ENCODE measurements at regions not wholly inside any gene's neighbourhood (a gene's known extent, or its start where the extent isn't known, plus 50 kb on each side); places are given as distances from the start of the nearest gene placed in this dataset.
"Not testable (repeated sequence)": the region's sequence is repeated elsewhere in the genome, so short reads cannot be mapped to it uniquely, and the experiment has no call there.

DNA sequence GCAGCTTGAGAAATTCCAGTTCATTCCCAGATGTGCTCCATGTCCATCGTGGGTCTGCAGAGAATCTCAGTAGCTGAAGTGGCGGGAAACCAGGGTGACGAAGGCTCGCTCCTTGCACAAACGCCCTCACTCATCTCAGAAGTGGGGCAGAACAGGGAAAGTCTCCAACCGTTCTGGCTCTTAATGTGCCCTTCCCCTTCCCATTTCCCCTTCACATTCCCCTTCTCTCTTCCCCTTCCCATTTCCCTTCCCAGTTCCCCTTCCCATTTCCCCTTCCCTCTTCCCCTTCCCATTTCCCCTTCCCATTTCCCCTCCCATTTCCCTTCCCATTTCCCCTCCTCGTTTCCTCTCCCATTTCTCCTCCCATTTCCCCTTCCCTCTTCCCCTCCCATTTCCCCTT lies 108.5 kb downstream of the OLFM1 start:
- DNase-seq (ENCODE audit: low spot score) = not testable (repeated sequence)

DNA sequence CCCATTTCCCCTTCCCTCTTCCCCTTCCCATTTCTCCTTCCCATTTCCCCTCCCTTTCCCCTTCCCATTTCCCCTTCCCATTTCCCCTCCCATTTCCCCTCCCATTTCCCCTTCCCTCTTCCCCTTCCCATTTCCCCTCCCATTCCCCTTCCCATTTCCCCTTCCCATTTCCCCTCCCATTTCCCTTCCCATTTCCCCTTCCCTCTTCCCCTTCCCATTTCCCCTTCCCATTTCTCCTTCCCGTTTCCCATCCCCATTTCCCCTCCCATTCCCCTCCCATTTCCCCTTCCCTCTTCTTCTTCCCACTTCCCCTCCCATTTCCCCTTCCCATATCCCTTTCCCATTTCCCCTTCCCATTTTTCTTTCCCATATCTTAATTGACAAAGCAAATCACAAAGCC lies 109.0 kb downstream of the OLFM1 start:
- no peak for DNase-seq (ENCODE audit: low spot score)

DNA sequence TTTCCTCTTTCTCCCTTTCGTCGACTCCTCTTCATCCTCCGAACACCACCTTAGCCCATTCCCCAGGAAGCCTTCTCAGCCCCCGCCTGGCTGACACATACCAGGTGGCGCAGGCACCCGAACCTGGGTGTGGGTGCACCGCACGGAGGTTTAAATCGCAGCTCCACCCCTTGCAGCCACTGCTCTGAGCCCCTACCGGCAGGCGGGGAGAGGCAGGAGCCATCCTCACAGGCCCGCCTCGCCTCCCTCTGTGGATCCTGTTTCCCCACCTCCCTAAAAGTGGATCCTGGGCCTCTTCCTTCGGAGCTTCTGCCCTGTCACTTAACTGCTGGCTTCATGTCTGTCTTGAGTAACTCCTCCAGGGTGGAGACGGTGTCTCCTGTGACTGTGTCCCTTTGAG lies 110.7 kb downstream of the OLFM1 start:
- DNase-seq (ENCODE audit: low spot score) = no peak

DNA sequence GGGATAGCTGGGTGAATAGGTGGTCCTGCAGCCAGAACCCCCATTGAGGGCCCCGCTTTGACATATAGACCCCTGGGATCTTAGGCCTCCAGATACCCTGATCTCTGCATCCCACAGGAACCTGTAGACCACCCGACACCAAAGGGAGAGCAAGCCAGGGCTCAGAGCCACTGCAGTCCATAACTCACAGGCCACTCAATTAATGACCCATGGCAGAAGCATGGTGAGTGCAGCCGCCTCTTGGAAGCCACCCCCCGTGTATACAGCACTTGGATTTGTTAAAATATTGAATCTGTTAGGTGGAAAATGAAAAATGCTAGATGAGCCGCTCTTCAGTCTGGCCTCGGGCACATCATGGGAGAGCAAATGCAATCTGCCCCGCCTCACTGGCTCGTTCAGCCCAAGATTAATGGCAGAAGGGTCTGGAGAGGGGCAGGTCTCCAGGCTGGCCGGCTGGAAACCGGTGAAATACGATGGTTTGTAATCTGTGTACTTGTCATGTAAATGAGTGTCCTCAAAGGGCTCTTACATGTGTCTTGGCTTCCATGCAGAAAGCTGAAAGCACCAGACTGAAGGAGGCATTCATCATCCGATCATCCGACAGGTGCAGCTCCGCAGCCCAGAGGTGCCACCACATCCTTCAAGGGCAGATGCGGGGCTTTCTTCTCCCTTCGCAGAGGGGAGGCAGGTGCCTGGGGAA lies 111.3 kb downstream of the OLFM1 start:
- DNase-seq (ENCODE audit: low spot score) = no peak

DNA sequence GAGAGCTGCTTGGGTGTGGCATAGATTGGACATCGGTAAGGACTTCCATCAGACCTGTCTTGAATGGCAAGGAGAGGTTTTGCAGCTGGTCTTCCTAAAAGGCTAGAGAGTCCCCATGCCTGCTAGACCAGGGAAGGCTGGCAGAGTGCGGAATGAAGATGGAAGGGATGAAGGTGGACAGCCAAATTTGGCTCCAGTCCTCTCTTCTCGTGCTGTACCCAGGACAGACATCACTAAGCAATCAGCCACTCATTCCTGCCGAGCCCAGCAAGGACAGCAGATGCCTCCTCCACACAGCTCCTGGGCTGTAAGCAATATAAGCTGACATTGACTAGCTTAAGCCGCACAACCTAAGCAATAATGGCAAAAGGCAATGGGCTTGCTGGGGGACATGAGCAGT lies 112.0 kb downstream of the OLFM1 start:
- no peak for DNase-seq (ENCODE audit: low spot score)

DNA sequence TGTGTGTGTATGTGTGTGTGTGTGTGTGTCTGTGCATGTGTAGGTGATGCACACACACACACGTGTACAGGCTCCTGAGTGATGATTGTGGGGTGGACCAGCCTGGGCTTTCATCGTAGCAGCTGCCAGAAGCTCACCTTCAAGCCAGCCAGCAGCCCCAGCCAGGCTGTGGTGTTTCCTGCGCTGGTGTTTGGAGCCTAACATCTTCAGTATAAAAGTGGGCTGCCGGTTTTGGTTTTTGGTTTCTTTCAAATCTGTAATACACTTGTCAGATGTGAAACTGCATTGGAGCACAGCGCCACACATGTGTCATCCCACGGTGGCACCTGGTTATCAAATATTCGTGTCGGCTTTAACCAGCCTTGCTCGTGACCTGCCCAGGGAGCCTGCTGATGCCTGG lies 114.2 kb downstream of the OLFM1 start:
- no peak for DNase-seq (ENCODE audit: low spot score)

DNA sequence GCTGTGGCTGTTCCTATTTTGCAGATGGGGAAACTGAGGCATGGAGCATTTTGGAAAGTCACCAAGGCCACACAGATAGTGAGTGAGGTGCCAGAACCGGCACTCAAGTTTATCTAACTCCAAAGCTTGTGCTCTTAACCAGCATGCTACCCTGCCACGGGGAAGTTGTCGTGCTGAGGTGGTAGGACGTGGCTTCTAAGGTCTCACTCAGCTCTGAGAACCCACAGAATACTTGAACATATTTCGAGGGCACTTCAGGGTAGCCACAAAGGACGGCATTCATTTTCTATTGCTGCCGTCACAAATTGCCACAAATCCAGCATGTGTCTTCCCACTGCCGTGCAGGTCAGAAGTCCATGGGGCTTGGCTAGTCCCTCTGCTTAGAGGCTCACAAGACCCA lies 116.7 kb downstream of the OLFM1 start:
- no peak for DNase-seq (ENCODE audit: low spot score)

DNA sequence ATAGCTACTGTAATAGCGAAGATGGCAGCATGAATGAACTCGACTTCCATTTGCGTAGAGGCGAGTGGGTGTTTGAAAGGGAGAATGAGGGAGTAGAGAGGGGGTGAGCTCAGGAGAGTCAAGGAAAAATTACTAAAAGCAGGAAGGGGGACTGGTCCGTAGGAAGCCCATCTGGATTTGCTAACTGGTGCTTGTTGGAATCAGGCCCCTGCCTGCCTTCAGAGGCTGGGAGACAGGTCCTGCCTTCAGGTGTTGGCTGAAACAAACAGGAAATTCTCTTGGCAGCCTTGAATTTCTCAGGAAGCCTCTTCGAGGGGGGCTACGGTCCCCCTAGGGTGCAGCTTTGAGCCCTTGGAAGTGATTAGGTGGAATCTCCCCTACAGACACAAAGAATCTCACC lies 121.7 kb downstream of the OLFM1 start:
- DNase-seq (ENCODE audit: low spot score) = no peak

DNA sequence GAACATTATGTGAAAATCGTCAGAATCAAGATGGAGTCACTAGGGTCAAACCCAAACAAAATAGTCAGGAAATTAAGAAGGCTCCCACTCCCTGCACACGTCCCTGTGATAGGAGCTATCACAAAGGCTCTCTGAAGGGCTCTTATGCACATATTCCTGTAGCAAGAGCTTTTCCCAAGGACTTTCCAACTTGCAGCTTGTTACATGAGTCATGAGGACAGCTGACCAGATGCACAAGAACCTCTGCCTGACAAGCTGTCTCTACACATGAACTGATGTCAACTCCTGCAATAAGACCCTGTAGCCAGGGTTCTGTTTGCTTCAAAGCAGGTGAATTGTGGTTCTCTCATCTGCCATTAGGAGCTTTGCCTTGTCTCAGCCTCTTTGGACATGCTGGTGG lies 122.4 kb downstream of the OLFM1 start:
- DNase-seq (ENCODE audit: low spot score) = peak; percentile 28

DNA sequence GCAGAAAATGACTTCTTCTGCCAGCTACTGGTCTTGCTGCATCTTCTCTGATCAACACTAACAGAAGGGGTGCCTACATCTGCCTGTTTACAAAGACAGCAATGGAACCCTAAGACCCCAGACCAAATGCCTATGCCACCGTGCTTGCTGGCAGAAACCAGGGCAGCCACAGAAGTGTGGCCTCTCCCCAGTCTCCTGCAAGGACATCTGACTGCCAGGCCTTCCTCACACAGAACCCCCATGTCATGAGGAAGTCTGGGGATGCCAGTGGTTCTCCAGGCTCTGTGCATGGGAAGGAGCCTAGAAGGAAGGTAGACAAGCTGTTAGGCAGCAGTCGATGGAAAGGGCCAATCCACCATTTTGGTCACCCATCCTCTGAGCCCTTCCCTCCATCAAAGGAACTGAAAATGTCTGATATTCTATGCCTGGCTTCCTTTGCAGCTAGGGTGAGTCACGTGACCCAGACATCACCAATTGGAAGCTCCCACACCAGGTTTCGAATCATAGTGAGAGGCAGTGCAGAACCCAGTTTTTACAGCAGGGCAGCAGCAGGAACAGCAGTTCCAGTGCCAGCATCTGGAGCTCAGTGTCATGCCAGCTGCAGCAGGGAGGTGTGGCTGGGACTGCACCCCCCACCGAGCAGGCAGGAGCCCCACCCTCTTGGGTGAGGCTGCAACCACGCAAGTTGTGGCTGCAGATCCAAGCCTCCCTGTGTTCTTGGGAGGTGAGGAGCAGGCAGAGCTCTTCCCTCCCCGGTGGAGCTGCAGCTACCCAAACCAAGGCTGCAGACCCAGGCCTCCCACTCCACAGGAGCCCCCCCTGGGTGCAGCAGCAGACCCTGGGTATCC lies 123.4 kb downstream of the OLFM1 start:
- no peak for DNase-seq (ENCODE audit: low spot score)

DNA sequence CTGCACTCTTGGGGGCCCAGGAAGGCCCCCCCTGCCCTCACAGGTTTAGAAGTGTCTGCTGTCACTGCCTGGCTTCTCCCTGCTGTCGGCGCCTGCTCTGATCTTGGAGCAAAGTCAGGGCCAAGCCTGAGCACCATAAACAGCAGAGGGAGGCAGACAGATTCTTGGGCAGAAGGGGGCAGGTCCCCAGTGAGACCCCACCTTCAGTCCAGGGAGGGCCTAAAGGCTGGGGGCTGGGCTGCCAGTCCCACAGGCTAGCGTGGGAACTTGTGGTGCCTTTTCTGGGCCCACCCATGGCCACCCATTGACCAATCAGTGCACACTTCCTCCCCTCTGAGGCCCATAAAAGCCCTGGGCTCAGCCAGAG lies 124.0 kb downstream of the OLFM1 start:
- DNase-seq (ENCODE audit: low spot score) = no peak

DNA sequence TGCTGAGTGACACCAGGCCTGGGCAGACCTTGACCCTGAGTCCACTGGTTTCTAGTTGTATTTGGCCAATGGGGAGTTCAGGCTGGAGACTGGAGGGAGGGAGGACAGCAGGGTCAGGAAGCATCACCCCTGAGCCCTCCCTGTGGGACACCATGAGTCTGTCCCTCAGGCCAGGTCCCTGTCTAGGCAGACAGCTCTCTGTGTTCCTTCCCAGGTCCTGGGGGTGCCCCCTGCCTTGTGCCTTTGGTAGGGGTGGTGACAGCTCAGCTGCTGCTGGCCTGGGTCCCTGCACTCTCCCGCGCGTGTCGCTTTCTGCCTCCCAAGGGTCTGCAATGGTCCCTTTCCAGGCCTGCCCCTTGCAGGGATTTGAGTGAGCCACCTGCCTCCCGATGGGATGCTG lies 125.5 kb downstream of the OLFM1 start:
- DNase-seq (ENCODE audit: low spot score) = no peak

DNA sequence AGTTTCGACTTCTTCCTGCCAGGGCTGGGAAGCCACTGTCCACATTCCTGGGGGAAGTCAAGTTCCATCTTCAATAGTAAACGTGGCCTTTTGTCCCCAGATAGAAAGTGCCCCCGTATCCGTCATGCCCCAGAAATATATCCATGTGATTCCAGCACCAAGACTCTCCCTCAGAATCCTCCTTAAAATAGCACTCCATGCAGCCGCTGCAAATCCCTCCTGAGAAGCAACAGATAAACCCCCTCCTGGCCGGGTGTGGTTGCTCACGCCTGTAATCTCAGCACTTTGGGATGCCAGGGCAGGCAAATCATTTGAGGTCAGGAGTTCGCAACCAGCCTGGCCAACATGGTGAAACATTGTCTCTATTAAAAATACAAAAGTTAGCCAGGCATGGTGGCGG lies 126.1 kb downstream of the OLFM1 start:
- no peak for DNase-seq (ENCODE audit: low spot score)

DNA sequence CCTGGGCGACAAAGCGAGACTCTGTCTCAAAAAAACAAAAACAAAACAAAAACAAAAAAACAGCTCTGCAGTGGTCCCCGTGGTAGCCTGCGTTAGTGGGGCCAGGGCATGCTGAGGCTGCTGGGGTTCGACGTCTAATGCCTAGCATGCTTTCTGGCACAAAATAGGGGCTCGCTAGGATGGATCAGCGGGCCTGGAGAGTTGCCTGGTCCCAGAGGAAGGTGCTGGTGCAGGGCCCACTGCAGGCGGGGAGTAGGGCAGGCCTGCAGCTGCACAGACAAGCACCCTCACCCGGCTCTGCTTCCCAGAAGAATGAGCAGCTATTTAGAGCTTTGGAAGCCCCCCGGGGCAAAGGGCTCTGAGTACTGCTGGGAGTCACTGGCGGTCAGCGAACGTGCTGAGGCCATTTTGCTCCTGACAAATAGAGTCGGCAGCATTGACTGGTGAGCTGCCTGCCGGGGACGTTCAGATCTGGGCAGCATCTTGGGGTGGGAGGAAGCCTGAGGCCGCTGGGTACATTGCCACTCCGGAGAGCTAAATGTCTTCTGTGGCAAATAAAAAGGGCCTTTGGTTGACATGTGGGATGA lies 126.7 kb downstream of the OLFM1 start:
- no peak for DNase-seq (ENCODE audit: low spot score)

DNA sequence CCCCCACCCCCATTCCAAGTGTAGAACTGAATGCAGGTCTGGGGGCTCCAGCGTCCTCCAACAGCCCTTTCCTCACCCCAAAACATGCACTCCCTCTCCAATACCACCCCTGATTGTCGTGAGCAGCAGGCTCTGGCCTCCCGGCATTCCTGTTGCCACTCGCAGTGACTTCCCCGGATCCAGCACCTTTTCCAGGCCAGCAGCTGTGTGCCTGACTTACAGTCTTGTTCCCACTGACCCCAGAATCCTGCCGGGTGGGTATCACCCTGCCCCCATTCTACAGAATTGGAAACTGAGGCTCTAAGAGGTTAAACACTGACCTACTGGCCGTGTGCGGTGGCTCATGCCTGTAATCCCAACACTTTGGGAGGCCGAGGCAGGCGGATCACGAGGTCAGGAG lies 127.2 kb downstream of the OLFM1 start:
- DNase-seq (ENCODE audit: low spot score) = no peak

DNA sequence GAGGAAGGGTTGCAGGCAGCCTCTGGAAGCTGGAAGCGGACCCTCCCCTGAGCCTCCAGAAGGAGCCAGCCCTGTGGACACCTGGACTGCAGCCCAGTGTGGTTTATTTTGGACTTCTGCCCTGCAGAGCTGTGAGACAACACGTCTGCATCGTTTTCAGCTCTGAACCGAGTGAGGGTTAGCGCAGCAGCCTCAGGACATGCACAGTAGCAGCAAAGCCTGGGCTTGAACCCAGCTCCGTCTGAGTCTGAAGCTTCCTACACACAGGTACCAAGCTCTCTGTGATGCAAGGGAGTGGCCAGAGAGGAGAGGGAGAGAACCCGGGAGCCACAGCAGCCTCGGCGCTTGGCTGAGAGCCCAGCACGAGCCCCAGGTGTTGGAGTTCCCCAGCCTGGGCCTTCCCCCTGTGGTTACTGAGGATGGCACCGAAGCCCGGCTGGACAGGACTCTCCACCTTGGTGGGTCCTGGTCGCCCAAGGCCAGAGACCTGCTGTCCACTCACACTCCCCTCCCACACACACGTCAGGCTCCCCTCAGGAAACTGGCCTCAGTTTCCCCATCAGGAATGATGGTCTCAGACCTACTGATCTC lies 128.2 kb downstream of the OLFM1 start:
- peak; percentile 57 for DNase-seq (ENCODE audit: low spot score)

DNA sequence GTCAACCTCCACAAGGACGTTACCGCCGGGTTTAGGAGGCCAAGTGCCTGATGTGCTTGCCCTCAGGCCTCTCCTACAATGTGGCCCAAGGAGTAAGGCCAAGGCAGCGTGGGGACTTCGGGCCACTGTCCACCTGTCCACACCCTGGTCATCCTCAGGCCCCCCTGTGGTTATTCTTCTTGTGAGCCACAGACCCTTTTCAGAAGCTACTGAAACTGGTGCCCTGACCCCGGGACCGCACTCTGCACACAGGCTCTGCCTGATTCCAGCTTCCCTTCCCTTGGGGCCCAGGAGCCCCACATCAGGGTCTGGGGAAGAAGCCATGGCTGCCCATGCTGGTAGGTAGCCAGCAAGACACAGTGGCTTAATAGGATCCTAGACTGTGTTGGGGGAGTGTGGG lies 128.8 kb downstream of the OLFM1 start:
- no peak for DNase-seq (ENCODE audit: low spot score)

DNA sequence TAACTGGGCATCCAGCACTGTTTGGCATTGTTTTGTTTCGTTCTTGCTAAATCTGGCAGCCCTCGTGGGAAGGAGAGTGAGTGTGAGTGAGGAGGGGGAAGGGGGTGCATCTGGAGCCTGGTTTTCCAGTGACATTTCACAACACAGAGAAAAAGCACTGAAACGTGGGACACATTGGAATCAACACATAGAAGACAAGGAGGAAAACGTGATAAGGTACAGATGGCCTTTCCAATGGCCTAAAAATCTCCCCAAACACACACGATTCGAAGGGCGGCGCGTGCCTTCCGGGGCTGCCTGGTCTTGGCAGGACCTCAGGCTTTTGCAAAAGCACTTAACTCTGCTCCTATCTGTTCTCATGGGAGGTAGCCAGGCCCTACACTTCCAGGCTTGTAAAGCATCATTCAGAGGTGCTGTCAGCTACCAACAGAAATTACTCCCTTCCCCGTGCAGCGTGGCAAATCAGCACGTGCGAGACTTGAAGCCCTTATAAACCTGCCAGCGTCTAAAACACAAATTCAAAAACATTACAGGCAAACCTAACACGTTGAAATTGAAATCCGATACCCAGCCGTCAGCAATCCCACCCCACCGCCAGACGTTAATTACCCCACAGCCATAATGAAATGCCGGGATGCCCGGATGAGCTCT lies 129.4 kb downstream of the OLFM1 start:
- DNase-seq (ENCODE audit: low spot score) = no peak

DNA sequence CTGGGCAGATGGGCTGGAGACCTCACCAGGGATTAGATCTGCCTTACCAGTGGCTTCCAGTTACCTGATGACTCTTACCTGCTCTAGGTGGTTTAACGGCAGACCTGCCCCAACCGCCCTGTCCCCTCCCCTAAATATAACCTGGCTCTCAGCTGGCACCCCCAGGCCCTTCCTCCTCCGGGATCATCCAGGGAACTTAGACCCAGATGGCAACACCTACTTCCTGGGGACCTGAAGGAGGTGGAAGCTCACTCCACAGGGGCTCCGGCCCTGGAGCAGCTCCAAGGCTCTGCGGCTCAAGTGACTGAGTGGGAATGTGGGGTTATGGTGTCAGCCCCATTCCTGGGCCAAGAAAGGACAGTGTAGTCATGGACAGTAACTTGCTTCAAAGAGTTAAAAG lies 130.4 kb downstream of the OLFM1 start:
- no peak for DNase-seq (ENCODE audit: low spot score)

DNA sequence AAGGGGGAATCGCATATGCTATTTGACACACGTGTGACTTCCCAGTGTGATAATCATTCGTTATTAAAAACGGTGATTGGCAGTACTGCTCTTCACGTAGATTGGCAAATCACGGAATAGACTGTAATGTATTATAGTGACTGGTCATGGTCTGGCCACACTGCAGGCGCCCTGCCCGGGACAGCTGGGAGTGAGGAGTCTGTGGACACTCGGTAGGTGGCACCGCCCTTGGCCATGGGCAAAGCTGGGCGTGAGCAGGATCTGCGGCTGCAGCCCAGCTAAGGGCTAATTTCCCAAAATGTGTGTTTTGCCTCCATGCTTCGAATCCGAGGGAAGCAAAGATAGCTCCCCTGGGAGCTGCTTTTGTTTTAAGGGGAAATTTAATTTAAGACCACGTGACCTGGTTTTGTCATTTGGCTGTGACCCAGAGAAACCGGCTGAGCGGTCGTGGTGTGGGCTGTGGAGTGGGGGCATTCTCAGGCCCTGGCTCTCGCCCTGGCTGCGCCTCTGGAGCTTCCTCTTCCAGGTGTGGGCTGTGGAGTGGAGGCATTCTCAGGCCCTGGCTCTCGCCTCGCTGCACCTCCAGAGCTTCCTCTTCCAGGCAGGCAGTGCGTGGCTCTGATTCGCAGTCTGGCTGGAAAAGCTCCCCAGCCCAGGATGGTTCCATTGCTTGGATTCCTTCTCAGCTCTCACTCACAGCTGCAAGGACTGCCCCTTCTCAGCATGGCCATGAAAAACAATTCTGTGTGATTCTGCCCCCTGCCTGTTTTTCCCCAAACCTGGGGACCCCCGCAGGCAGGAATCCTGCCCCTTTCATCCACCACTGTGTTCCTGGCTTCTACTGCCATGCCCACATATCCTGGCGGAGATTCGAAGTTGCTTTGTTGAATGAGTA lies 131.1 kb downstream of the OLFM1 start:
- no peak for DNase-seq (ENCODE audit: low spot score)
